H1 (cell line): ENCODE measurements at regions not wholly inside any gene's neighbourhood (a gene's known extent, or its start where the extent isn't known, plus 50 kb on each side); places are given as distances from the start of the nearest gene placed in this dataset.

Experiments
- CTCF ChIA-PET: fragments of 300-600 bp; sonication (Branson Sonifier 250); formaldehyde crosslinking; loops from one replicate; lab custom pipeline; 2021; ENCODE audit not compliant: partially characterized antibody; lab: Charles Lee
- POLR2A ChIA-PET: fragments of 300-600 bp; sonication (Branson Sonifier 250); formaldehyde crosslinking; loops from one replicate; lab custom pipeline; 2021; ENCODE audit warnings: inconsistent platforms; ENCODE audit not compliant: partially characterized antibody; lab: Charles Lee
- DNase-seq, 2 experiments: peaks; one replicate each; pipeline versions ENCODE4 v3.0.0 to v3.0.0-alpha.2; 2010 to 2022; ENCODE audit warnings: low spot score in 2 of 2, low read depth in 1 of 2, mixed read lengths in 1 of 2
- FAIRE-seq: peaks from 2 replicates; lab custom pipeline; 2011; peaks lifted over from hg19 to GRCh38; lab: Jason Lieb, UNC
- H2AFZ ChIP-seq: 2 replicates; pipeline ENCODE4 v1.8.1; 2012; ENCODE audit warnings: low read length, inconsistent platforms
- H2AK5ac ChIP-seq: 2 replicates; pipeline ENCODE4 v1.6.1; 2013; ENCODE audit warnings: low read depth, low read length
- H2BK120ac ChIP-seq: replicated peaks from 2 replicates; pipeline ENCODE3; 2013; ENCODE audit warnings: low read depth, low read length, inconsistent platforms
- H2BK12ac ChIP-seq: 2 replicates; pipeline ENCODE4 v1.6.1; 2013; ENCODE audit warnings: low read depth, low read length
- H2BK15ac ChIP-seq: 2 replicates; pipeline ENCODE4 v1.6.1; 2013; ENCODE audit warnings: low read length
- H2BK20ac ChIP-seq: 2 replicates; pipeline ENCODE4 v1.6.1; 2013; ENCODE audit warnings: low read length
- H2BK5ac ChIP-seq: 2 replicates; pipeline ENCODE4 v1.6.1; 2013; ENCODE audit warnings: low read depth, low read length
- H3K14ac ChIP-seq: 2 replicates; pipeline ENCODE4 v1.6.1; 2013; ENCODE audit warnings: inconsistent platforms; ENCODE audit not compliant: insufficient read length
- H3K18ac ChIP-seq: 2 replicates; pipeline ENCODE4 v1.6.1; 2013; ENCODE audit warnings: low read length; ENCODE audit errors: extremely low read depth
- H3K23ac ChIP-seq: 2 replicates; pipeline ENCODE4 v1.6.1; 2013; ENCODE audit warnings: inconsistent platforms; ENCODE audit not compliant: insufficient read length
- H3K23me2 ChIP-seq: 2 replicates; pipeline ENCODE4 v1.6.1; 2013; ENCODE audit warnings: low read depth, low read length
- H3K27ac ChIP-seq: 2 replicates; pipeline ENCODE4 v1.6.1; 2011; ENCODE audit warnings: low read depth, low read length, inconsistent platforms
- H3K27me3 ChIP-seq, 4 experiments: replicated peaks in 1 of 4; 1 replicate in 1 of 4; 2 replicates in 3 of 4; pipeline versions ENCODE4 v1.6.1 to v1.8.1; 2011 to 2013; ENCODE audit warnings: low read length in 3 of 4, mild to moderate bottlenecking in 3 of 4, inconsistent platforms in 2 of 4, mixed read lengths in 2 of 4, moderate library complexity in 1 of 4; ENCODE audit not compliant: control insufficient read depth in 3 of 4, insufficient read depth in 3 of 4; ENCODE audit errors: extremely low read depth in 1 of 4
- H3K36me3 ChIP-seq, 4 experiments: 2 replicates each; pipeline versions ENCODE4 v1.6.1 to v1.8.1; 2011 to 2013; ENCODE audit warnings: mild to moderate bottlenecking in 4 of 4, low read length in 3 of 4, moderate library complexity in 2 of 4, control low read depth in 1 of 4, inconsistent platforms in 1 of 4; ENCODE audit not compliant: insufficient read depth in 4 of 4, control insufficient read depth in 2 of 4
- H3K4ac ChIP-seq: replicated peaks from 2 replicates; pipeline ENCODE3; 2013; ENCODE audit warnings: low read length, low read depth, mixed read lengths, inconsistent platforms; ENCODE audit not compliant: insufficient read length
- H3K4me1 ChIP-seq, 4 experiments: replicated peaks in 1 of 4; 1 replicate in 1 of 4; 2 replicates in 3 of 4; pipeline versions ENCODE4 v1.6.1 to v1.8.1; 2011 to 2013; ENCODE audit warnings: low read length in 3 of 4, inconsistent platforms in 2 of 4, mixed read lengths in 1 of 4; ENCODE audit not compliant: insufficient read depth in 4 of 4, control insufficient read depth in 3 of 4
- H3K4me2 ChIP-seq, 2 experiments: 2 replicates each; pipeline versions ENCODE4 v1.6.1 to v1.8.1; 2011 to 2013; ENCODE audit warnings: low read depth in 2 of 2, low read length in 2 of 2, control low read depth in 1 of 2, inconsistent platforms in 1 of 2, mild to moderate bottlenecking in 1 of 2; ENCODE audit not compliant: insufficient read depth in 1 of 2
- H3K4me3 ChIP-seq, 4 experiments: fragments of 200-600, 300-600 bp in 1 of 4; sonication (generic), shearing (Covaris generic), sonication (Bioruptor Twin) in 1 of 4; 2 replicates each; pipeline versions ENCODE4 v1.5.1 to v1.8.1; 2011 to 2016; ENCODE audit warnings: low read length in 4 of 4, low read depth in 3 of 4, control low read depth in 2 of 4, inconsistent platforms in 2 of 4, mild to moderate bottlenecking in 2 of 4, mixed read lengths in 1 of 4, moderate library complexity in 1 of 4; ENCODE audit not compliant: insufficient read depth in 2 of 4; ENCODE audit errors: extremely low read depth in 1 of 4
- H3K56ac ChIP-seq: replicated peaks from 2 replicates; pipeline ENCODE3; 2013; ENCODE audit warnings: low read depth, mild to moderate bottlenecking, mixed read lengths, low read length, inconsistent platforms; ENCODE audit not compliant: insufficient read length
- H3K79me1 ChIP-seq: 2 replicates; pipeline ENCODE4 v1.6.1; 2013; ENCODE audit warnings: low read depth, low read length, control low read depth
- H3K79me2 ChIP-seq, 2 experiments: 2 replicates each; pipeline versions ENCODE4 v1.6.1 to v1.8.1; 2012 to 2013; ENCODE audit warnings: low read length in 2 of 2, mild to moderate bottlenecking in 2 of 2, inconsistent platforms in 1 of 2; ENCODE audit not compliant: insufficient read depth in 2 of 2, control insufficient read depth in 1 of 2
- H3K9ac ChIP-seq, 4 experiments: replicated peaks in 1 of 4; 1 replicate in 1 of 4; 2 replicates in 3 of 4; pipeline versions ENCODE4 v1.6.1 to v1.8.1; 2011 to 2013; ENCODE audit warnings: low read depth in 3 of 4, low read length in 3 of 4, control low read depth in 2 of 4, mild to moderate bottlenecking in 2 of 4, moderate library complexity in 2 of 4, inconsistent platforms in 1 of 4; ENCODE audit errors: extremely low read depth in 1 of 4
- H3K9me3 ChIP-seq, 2 experiments: 2 replicates each; pipeline versions ENCODE4 v1.6.1 to v1.8.1; 2012 to 2013; ENCODE audit warnings: mild to moderate bottlenecking in 2 of 2, moderate library complexity in 2 of 2, control low read depth in 1 of 2, inconsistent platforms in 1 of 2, low read depth in 1 of 2, low read length in 1 of 2, mixed read lengths in 1 of 2; ENCODE audit not compliant: insufficient read depth in 2 of 2
- H4K20me1 ChIP-seq, 2 experiments: replicated peaks in 1 of 2; 2 replicates each; pipeline versions ENCODE3 to v1.8.1; 2011 to 2013; ENCODE audit warnings: inconsistent platforms in 2 of 2, low read length in 2 of 2, mild to moderate bottlenecking in 1 of 2; ENCODE audit not compliant: insufficient read depth in 2 of 2, control insufficient read depth in 1 of 2
- H4K5ac ChIP-seq: 2 replicates; pipeline ENCODE4 v1.6.1; 2013; ENCODE audit warnings: low read length, low read depth, mixed read lengths, inconsistent platforms; ENCODE audit not compliant: insufficient read length
- H4K8ac ChIP-seq: 2 replicates; pipeline ENCODE4 v1.8.0; 2013; ENCODE audit warnings: mild to moderate bottlenecking, moderate library complexity, low read length, inconsistent platforms; ENCODE audit not compliant: insufficient read depth; ENCODE audit errors: extremely low read depth
- H4K91ac ChIP-seq: replicated peaks from 2 replicates; pipeline ENCODE3; 2013; ENCODE audit warnings: low read length, mixed read lengths, inconsistent platforms; ENCODE audit not compliant: insufficient read length
- ATF3 ChIP-seq: IDR thresholded peaks from 2 replicates; pipeline ENCODE4 v1.6.1; 2011; ENCODE audit warnings: low read depth, mild to moderate bottlenecking, low read length; ENCODE audit not compliant: insufficient read depth
- CBX8 ChIP-seq: fragments of 300-800, 300-1000 bp; sonication (generic); IDR thresholded peaks from 2 replicates; pipeline ENCODE4 v1.7.1; 2016; ENCODE audit warnings: low read depth, low read length, borderline replicate concordance
- CHD1 ChIP-seq: IDR thresholded peaks from 2 replicates; pipeline ENCODE4 v1.6.1; 2012; ENCODE audit warnings: low read depth, low read length, improper control_type of control experiment
- CREB1 ChIP-seq: IDR thresholded peaks from 2 replicates; pipeline ENCODE4 v1.6.1; 2012; ENCODE audit warnings: inconsistent platforms
- EGR1 ChIP-seq: IDR thresholded peaks from 2 replicates; pipeline ENCODE4 v1.6.1; 2011; ENCODE audit warnings: low read depth, low read length, borderline replicate concordance
- EZH2 ChIP-seq: fragments of 200-600 bp; sonication (generic); IDR thresholded peaks from 2 replicates; pipeline ENCODE4 v1.7.1; 2012; ENCODE audit warnings: low read depth, mild to moderate bottlenecking, moderate library complexity, low read length, inconsistent platforms; ENCODE audit not compliant: severe bottlenecking
- HDAC6 ChIP-seq: IDR thresholded peaks from one replicate; pipeline ENCODE4 v1.7.1; 2012; ENCODE audit warnings: low read depth, mild to moderate bottlenecking, inconsistent platforms, low read length, moderate library complexity
- JUND ChIP-seq: IDR thresholded peaks from 2 replicates; pipeline ENCODE4 v1.6.1; 2011; ENCODE audit warnings: mild to moderate bottlenecking, improper control_type of control experiment, low read length
- POLR2A ChIP-seq, 2 experiments: IDR thresholded peaks; 1 replicate in 1 of 2; 2 replicates in 1 of 2; pipeline ENCODE4 v1.6.1; 2011; ENCODE audit warnings: low read depth in 2 of 2, low read length in 2 of 2, mild to moderate bottlenecking in 2 of 2; ENCODE audit errors: control extremely low read depth in 1 of 2
- POLR2AphosphoS5 ChIP-seq: IDR thresholded peaks from 2 replicates; pipeline ENCODE4 v1.6.1; 2011; ENCODE audit warnings: low read depth, low read length
- RXRA ChIP-seq: IDR thresholded peaks from 2 replicates; pipeline ENCODE4 v1.6.1; 2011; ENCODE audit warnings: low read depth, mild to moderate bottlenecking, low read length, moderate library complexity; ENCODE audit not compliant: insufficient read depth
- TCF12 ChIP-seq: IDR thresholded peaks from 2 replicates; pipeline ENCODE4 v1.6.1; 2011; ENCODE audit warnings: low read depth, mild to moderate bottlenecking, low read length
- YY1 ChIP-seq: IDR thresholded peaks from 2 replicates; pipeline ENCODE4 v1.6.1; 2011; ENCODE audit warnings: low read depth, mild to moderate bottlenecking, low read length
- WGBS, 2 experiments: shearing (Covaris generic) in 1 of 2; methylation state at CpG; one replicate each; pipeline versions ENCODE4 v1.1.6 to v1.1.7; 2013 to 2015; ENCODE audit warnings: low lambda C conversion rate in 2 of 2, mixed read lengths in 2 of 2, inconsistent platforms in 1 of 2, low coverage in 1 of 2, missing lambda C conversion rate in 1 of 2; ENCODE audit not compliant: insufficient replicate concordance in 2 of 2, insufficient coverage in 1 of 2, insufficient read length in 1 of 2; ENCODE audit errors: extremely low coverage in 1 of 2, missing lambda C conversion rate in 1 of 2; 5-methylcytosine and 5-hydroxymethylcytosine counted together

- Histone ChIP-seq H3K27ac (no peak overlapping the region), H3K9ac (no peak overlapping the region), H2BK15ac (no peak overlapping the region), H2AFZ (no peak overlapping the region), H3K14ac (no peak overlapping the region), H3K23ac (no peak overlapping the region), H2BK5ac (no peak overlapping the region), H3K79me1 (no peaks in the 10 kb centered on the region), H3K23me2 (no peaks in the 10 kb centered on the region), H2BK20ac (no peak overlapping the region), H2BK120ac (no peak overlapping the region), H3K56ac (no peak overlapping the region), H3K18ac (no peak overlapping the region), H3K9me3 (no peaks in the 10 kb centered on the region), H3K4me2 (no peak overlapping the region), H4K91ac (no peak overlapping the region), H3K36me3 (no peaks in the 10 kb centered on the region), H2BK12ac (no peak overlapping the region), H3K4me1 (no peaks in the 10 kb centered on the region), H4K8ac (no peak overlapping the region), H2AK5ac (no peak overlapping the region), H3K4ac (no peak overlapping the region), H3K4me3 (no peak overlapping the region), H4K5ac (no peak overlapping the region), H3K79me2 (no peaks in the 10 kb centered on the region), H3K27me3 (peaks cover 0 to 1% (median 0%) of the 10 kb centered on the region in 4 experiments; a peak in 1 of 7 replicates), H4K20me1 (no peaks in the 10 kb centered on the region)
- no peak for FAIRE-seq
- 94% methylated on average over 2 of the region's 2 CpGs; no CpG with 5 or more reads in 1 of the 2 experiments for WGBS, 2 experiments
- no peak for DNase-seq
- ChIA-PET CTCF (interaction anchor here (0.6 to 1.1 kb wide), 2 partner anchors 454 to 665 kb away, joined by 3 read pairs; no protein-coding TSS in a partner anchor), POLR2A (no interaction called here)
- TF ChIP-seq POLR2A (IDR thresholded peaks at IDR 0.05; ENCODE audit: control extremely low read depth in 1 of 2, low read depth in 2 of 2, low read length in 2 of 2), result no peak
- TF ChIP-seq EGR1, result no peak
- TF ChIP-seq POLR2AphosphoS5, result no peak
- TF ChIP-seq CREB1, result no peak
- TF ChIP-seq TCF12, result no peak
- TF ChIP-seq YY1, result no peak
- TF ChIP-seq CBX8, result no peak
- TF ChIP-seq CHD1, result no peak
- TF ChIP-seq RXRA, result no peak
- no peak for TF ChIP-seq EZH2
- TF ChIP-seq JUND, result no peak
- no peak for TF ChIP-seq ATF3
- no peak for TF ChIP-seq HDAC6
Observed at GRCh38 chr14:87613881-87614280, 379.1 kb downstream of the GALC start.
